Parathyroid adenoma (tissue), 2 donors: ENCODE measurements at regions not wholly inside any gene's neighbourhood (a gene's known extent, or its start where the extent isn't known, plus 50 kb on each side); places are given as distances from the start of the nearest gene placed in this dataset.
A peak's percentile ranks its signal among the peaks of the same experiment; 100 is the strongest.

Source experiments
- H2AFZ ChIP-seq: fragments of 300-600 bp; sonication (generic); one replicate; pipeline ENCODE4 v1.7.0; 2017; ENCODE audit warnings: antibody characterized with exemption, mild to moderate bottlenecking
- H3K27ac ChIP-seq: fragments of 300-600 bp; sonication (generic); one replicate; pipeline ENCODE4 v1.7.0; 2017
- H3K27me3 ChIP-seq: fragments of 300-600 bp; sonication (generic); one replicate; pipeline ENCODE4 v1.7.0; 2017; ENCODE audit warnings: low read length; ENCODE audit not compliant: control insufficient read depth, insufficient read depth
- H3K36me3 ChIP-seq: fragments of 300-600 bp; sonication (generic); one replicate; pipeline ENCODE4 v1.7.0; 2017; ENCODE audit warnings: low read length; ENCODE audit not compliant: control insufficient read depth, insufficient read depth
- H3K4me1 ChIP-seq: fragments of 300-600 bp; sonication (generic); one replicate; pipeline ENCODE4 v1.7.0; 2017; ENCODE audit warnings: control low read depth
- H3K4me2 ChIP-seq: fragments of 300-600 bp; sonication (generic); one replicate; pipeline ENCODE4 v1.7.0; 2017; ENCODE audit warnings: low read length
- H3K4me3 ChIP-seq: fragments of 300-600 bp; sonication (generic); one replicate; pipeline ENCODE4 v1.7.0; 2017; ENCODE audit warnings: low read depth, low read length
- H3K79me2 ChIP-seq: fragments of 300-600 bp; sonication (generic); one replicate; pipeline ENCODE4 v1.7.0; 2017; ENCODE audit warnings: control low read depth
- H3K9ac ChIP-seq: fragments of 300-600 bp; sonication (generic); one replicate; pipeline ENCODE4 v1.7.0; 2017; ENCODE audit warnings: mild to moderate bottlenecking
- H3K9me3 ChIP-seq: fragments of 300-600 bp; sonication (generic); one replicate; pipeline ENCODE4 v1.7.0; 2017; ENCODE audit warnings: low read length; ENCODE audit not compliant: control insufficient read depth
- TF ChIP-seq, protein P1 (sequence below): fragments of 300-600 bp; sonication (generic); IDR thresholded peaks from one replicate; pipeline ENCODE4 v1.7.0; 2017; ENCODE audit warnings: antibody characterized with exemption, mild to moderate bottlenecking
- donor health status: primary hyperparathyroidism.

DNA sequence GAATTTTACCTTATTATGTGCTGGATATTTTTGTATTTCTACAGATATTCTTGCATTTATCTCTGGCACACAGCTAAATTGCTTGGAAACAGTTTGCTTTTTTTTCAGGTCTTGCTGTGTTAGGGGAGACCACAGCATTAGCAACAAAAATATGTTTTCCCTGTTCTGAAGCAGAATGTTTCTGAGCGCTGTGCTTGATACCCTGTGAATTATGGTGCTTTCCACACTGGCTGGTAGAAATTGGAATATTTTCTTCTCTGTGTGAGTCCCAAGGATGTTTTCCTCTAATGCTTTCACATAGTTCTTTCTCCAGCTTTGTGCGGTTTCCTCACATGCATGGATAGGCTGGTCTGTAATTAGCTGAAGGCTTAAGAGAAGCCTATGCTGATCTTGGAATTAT, 651.6 kb upstream of the IGFBP3 start:
- TF ChIP-seq, protein P1, sequence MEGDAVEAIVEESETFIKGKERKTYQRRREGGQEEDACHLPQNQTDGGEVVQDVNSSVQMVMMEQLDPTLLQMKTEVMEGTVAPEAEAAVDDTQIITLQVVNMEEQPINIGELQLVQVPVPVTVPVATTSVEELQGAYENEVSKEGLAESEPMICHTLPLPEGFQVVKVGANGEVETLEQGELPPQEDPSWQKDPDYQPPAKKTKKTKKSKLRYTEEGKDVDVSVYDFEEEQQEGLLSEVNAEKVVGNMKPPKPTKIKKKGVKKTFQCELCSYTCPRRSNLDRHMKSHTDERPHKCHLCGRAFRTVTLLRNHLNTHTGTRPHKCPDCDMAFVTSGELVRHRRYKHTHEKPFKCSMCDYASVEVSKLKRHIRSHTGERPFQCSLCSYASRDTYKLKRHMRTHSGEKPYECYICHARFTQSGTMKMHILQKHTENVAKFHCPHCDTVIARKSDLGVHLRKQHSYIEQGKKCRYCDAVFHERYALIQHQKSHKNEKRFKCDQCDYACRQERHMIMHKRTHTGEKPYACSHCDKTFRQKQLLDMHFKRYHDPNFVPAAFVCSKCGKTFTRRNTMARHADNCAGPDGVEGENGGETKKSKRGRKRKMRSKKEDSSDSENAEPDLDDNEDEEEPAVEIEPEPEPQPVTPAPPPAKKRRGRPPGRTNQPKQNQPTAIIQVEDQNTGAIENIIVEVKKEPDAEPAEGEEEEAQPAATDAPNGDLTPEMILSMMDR = no peak
- Histone ChIP-seq H3K4me2 (no peak overlapping the region), H3K79me2 (no peaks in the 10 kb centered on the region), H3K36me3 (no peaks in the 10 kb centered on the region), H3K27ac (no peak overlapping the region), H2AFZ (no peak overlapping the region), H3K4me3 (no peak overlapping the region), H3K9me3 (no peaks in the 10 kb centered on the region), H3K27me3 (no peaks in the 10 kb centered on the region), H3K9ac (no peak overlapping the region), H3K4me1 (peaks cover 12% of the 10 kb centered on the region)

DNA sequence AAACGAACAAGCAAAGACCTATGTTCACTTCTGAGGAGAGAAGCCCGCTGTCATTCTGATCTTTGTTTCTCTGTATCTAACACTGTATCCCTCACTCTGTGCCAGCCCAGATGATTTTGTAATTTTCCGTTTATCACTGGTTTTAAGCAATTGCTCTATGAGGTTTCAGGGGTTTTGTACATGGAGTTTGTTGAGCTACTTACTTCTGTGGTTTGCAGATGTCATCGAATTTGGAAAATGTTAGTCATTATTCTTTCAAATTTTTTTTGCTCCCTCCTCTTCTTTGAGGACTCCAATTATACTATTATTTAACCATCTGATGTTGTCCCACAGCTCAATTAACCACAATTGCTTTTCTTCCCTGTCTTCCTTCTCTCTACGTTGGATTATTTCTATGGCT, 650.9 kb upstream of the IGFBP3 start:
- TF ChIP-seq, protein P1 = no peak
- H3K9ac ChIP-seq = no peak overlapping the region
- H3K36me3 ChIP-seq = no peaks in the 10 kb centered on the region
- no peaks in the 10 kb centered on the region for H3K27me3 ChIP-seq
- no peak overlapping the region for H3K4me2 ChIP-seq
- no peak overlapping the region for H3K27ac ChIP-seq
- no peak overlapping the region for H3K4me3 ChIP-seq
- H3K9me3 ChIP-seq = no peaks in the 10 kb centered on the region
- no peaks in the 10 kb centered on the region for H3K79me2 ChIP-seq
- no peak overlapping the region for H2AFZ ChIP-seq
- H3K4me1 ChIP-seq = peaks cover 13% of the 10 kb centered on the region

DNA sequence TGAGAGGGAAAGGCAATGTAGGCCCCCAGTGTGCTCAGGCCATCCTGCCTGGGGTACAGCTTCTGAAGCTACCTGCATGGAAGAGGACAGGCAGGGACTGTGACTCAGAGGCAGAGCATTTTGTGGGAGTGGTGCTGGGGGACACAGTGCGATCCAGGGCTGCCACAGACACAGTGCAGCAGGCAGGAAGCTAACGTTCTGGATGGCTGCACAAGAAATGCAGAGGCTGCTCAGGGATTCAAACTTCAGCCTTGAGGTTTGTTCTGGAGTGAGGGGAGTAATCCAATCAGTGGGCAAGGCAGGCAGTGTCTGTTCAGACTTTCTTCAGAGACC, 648.0 kb upstream of the IGFBP3 start:
- Histone ChIP-seq H3K4me3 (no peak overlapping the region), H3K36me3 (no peaks in the 10 kb centered on the region), H3K27me3 (no peaks in the 10 kb centered on the region), H2AFZ (peak overlapping the region; percentile 23), H3K9me3 (no peaks in the 10 kb centered on the region), H3K9ac (no peak overlapping the region), H3K27ac (no peak overlapping the region), H3K79me2 (no peaks in the 10 kb centered on the region), H3K4me1 (peaks cover 13% of the 10 kb centered on the region), H3K4me2 (no peak overlapping the region)
- TF ChIP-seq, protein P1 = no peak

DNA sequence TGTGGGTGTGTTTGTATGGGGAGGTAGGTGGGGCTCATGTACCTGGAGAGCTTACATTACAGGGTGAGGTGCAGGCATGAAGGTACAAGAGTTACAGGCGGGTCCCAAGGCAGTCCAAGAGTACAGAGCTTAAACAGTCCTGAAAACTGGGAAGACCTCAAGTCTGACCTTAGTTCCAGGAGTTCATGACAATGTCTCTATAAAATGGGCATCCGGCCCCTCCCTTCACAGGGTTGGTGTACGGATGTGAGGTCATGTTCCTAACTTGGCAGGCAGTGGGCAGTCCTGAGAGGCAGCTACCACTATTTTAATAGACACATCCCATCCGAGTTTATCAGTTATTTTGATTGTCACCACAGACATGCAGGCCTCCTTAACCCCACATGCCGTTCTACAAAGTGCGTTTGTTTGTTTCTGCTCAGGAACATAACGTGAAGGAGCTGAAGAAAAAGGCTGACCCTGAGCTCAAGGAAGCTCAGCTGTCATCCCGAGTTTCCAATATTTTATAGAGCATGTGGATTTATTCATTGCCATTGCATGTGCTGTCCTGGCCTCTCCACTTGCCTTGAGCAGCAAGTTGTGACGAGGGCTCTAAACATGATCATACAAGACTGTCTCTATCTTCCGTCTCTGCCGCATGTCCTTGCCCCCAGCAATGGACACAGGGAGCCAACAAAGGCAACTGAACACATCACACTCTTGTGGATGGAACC, 647.5 kb upstream of the IGFBP3 start:
- Histone ChIP-seq H3K9ac (no peak overlapping the region), H3K9me3 (no peaks in the 10 kb centered on the region), H3K27ac (peak overlapping the region; percentile 2), H3K4me1 (peaks cover 13% of the 10 kb centered on the region), H3K27me3 (no peaks in the 10 kb centered on the region), H3K79me2 (no peaks in the 10 kb centered on the region), H3K36me3 (no peaks in the 10 kb centered on the region), H3K4me3 (no peak overlapping the region), H3K4me2 (no peak overlapping the region), H2AFZ (peak overlapping the region; percentile 23)
- TF ChIP-seq, protein P1 = no peak

DNA sequence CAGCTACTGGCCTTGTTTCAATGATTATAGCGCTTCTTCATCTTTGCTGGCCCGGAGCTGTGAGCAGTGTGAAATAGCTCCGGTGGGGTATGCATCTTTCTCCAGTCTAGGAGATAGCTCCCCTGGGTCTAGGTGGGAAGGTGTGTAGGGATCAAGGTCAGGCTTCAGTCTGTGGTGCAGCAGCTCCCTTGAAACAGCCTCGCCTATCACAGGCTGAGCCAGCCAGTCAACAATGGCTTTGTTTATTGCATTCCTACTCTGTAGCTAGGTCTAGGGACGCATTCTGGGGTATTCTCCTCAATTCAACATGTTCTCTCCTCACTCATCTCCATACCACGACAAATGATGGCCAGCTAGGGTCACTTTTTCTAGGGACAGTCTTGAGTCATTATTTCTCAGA, 646.8 kb upstream of the IGFBP3 start:
- no peaks in the 10 kb centered on the region for H3K9me3 ChIP-seq
- H3K4me2 ChIP-seq = no peak overlapping the region
- H3K79me2 ChIP-seq = no peaks in the 10 kb centered on the region
- H3K27me3 ChIP-seq = no peaks in the 10 kb centered on the region
- peaks cover 13% of the 10 kb centered on the region for H3K4me1 ChIP-seq
- no peak overlapping the region for H3K4me3 ChIP-seq
- H3K27ac ChIP-seq = no peak overlapping the region
- TF ChIP-seq, protein P1 = no peak
- no peaks in the 10 kb centered on the region for H3K36me3 ChIP-seq
- no peak overlapping the region for H3K9ac ChIP-seq
- H2AFZ ChIP-seq = peak overlapping the region; percentile 23
